Caco-2 (cell line): ENCODE measurements at regions not wholly inside any gene's neighbourhood (a gene's known extent, or its start where the extent isn't known, plus 50 kb on each side); places are given as distances from the start of the nearest gene placed in this dataset.

ENCODE experiments used
- BruUV-seq: library from RNA; stranded (reverse); fragments of 400-500 nt; replicated peaks from 2 replicates; lab custom pipeline; 2021; lab: Mats Ljungman, UMichigan
- CTCF ChIA-PET: fragments of 300-600 bp; sonication (Branson Sonifier 250); formaldehyde crosslinking; loops from one replicate; lab custom pipeline; 2022; ENCODE audit warnings: antibody characterized with exemption; lab: Charles Lee
- POLR2A ChIA-PET: fragments of 300-600 bp; sonication (Branson Sonifier 250); formaldehyde crosslinking; loops from one replicate; lab custom pipeline; 2022; ENCODE audit warnings: antibody characterized with exemption; lab: Charles Lee
- DNase-seq, 2 experiments: peaks; one replicate each; pipeline versions ENCODE4 v3.0.0 to v3.0.0-alpha.2; 2020 to 2022
- H3K27me3 ChIP-seq: replicated peaks from 2 replicates; pipeline ENCODE4 v1.6.0; 2011; ENCODE audit warnings: low read length; ENCODE audit not compliant: control insufficient read depth, insufficient read depth
- H3K36me3 ChIP-seq: 2 replicates; pipeline ENCODE4 v1.5.1; 2011; ENCODE audit warnings: low read length; ENCODE audit not compliant: control insufficient read depth, insufficient read depth
- H3K4me1 ChIP-seq: fragments of 250-450 bp; sonication (Bioruptor Pico); 2 replicates; pipeline ENCODE4 v1.5.1; 2020; ENCODE audit warnings: mild to moderate bottlenecking
- H3K4me3 ChIP-seq: 2 replicates; pipeline ENCODE4 v1.5.1; 2011; ENCODE audit warnings: low read depth, mild to moderate bottlenecking, control low read depth, low read length
- H3K9me3 ChIP-seq: fragments of 250-450 bp; sonication (Bioruptor Pico); 2 replicates; pipeline ENCODE4 v1.5.1; 2020; ENCODE audit warnings: mild to moderate bottlenecking, moderate library complexity
- H3K27ac Mint-ChIP-seq: one replicate; pipeline ENCODE4 v1.8.0; 2022; ENCODE audit warnings: mixed read lengths; ENCODE audit not compliant: unreplicated experiment
- H3K27me3 Mint-ChIP-seq: one replicate; pipeline ENCODE4 v1.8.0; 2022; ENCODE audit warnings: mixed read lengths; ENCODE audit not compliant: insufficient read depth, unreplicated experiment
- H3K36me3 Mint-ChIP-seq: one replicate; pipeline ENCODE4 v1.8.0; 2022; ENCODE audit warnings: mild to moderate bottlenecking, mixed read lengths; ENCODE audit not compliant: insufficient read depth, unreplicated experiment
- H3K4me1 Mint-ChIP-seq: one replicate; pipeline ENCODE4 v1.8.0; 2022; ENCODE audit warnings: low read depth, mixed read lengths; ENCODE audit not compliant: unreplicated experiment
- H3K4me3 Mint-ChIP-seq: one replicate; pipeline ENCODE4 v1.8.0; 2022; ENCODE audit warnings: mild to moderate bottlenecking, moderate library complexity, mixed read lengths; ENCODE audit not compliant: unreplicated experiment
- H3K9me3 Mint-ChIP-seq: one replicate; pipeline ENCODE4 v1.8.0; 2022; ENCODE audit warnings: mixed read lengths; ENCODE audit not compliant: unreplicated experiment
- intact Hi-C: fragments of 100-400 bp; cut with micrococcal nuclease; formaldehyde crosslinking; loops from one replicate; pipeline ENCODE4 v1.10.0; 2022; ENCODE audit not compliant: unreplicated experiment
- TF ChIP-seq, protein P1 (sequence below), 2 experiments: fragments of 200-600 bp in 1 of 2; IDR thresholded peaks; 1 replicate in 1 of 2; 2 replicates in 1 of 2; pipeline versions ENCODE4 v1.5.1 to v1.8.0; 2011 to 2022; ENCODE audit warnings: antibody characterized with exemption in 1 of 2, control low read depth in 1 of 2, inconsistent platforms in 1 of 2, low read depth in 1 of 2, low read length in 1 of 2, mild to moderate bottlenecking in 1 of 2, moderate library complexity in 1 of 2; ENCODE audit not compliant: insufficient read depth in 1 of 2, severe bottlenecking in 1 of 2, unreplicated experiment in 1 of 2

DNA sequence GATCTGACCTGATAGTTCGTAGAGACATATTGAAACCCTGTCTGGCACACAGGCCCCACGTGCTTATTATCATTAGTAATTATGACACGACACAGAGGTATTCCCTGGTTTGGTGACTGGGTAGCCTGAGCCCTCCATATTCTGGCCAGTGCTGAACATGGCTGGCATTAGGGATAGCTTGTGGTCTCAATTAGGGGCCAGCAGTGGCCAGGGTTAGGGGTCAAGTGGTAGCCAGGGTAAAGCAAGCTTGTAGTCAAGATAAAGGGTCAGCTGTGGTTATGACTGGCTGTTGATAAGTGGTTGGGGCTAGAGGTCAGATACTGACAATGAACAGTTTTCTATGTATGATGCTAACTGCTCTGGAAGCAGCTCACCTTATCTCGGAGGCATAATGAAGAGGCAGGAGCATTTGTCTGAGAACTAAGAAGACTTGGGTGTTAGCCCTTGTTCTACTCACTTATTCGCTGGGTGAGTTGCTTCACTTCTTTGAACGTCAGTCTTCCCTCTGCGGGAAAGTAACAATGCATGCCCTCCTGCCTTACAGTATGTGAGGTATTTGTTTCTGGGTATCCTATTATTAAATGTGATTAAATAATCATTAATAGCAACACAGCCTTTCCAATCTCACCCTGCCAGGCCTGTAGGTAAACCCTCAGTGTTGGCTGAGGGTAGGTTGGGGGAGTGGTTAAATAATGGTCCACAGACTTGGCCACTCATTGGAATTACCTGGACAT, 66.7 kb downstream of the VEGFA start:
- Mint-ChIP-seq H3K27me3 (no peaks in the 10 kb centered on the region), H3K9me3 (no peaks in the 10 kb centered on the region), H3K27ac (peak overlapping the region; percentile 66), H3K4me3 (no peak overlapping the region), H3K4me1 (peaks cover 36% of the 10 kb centered on the region), H3K36me3 (no peaks in the 10 kb centered on the region)
- POLR2A ChIA-PET: interaction anchor here (0.6 kb wide), 1 partner anchor 13 kb away, joined by 3 read pairs; no protein-coding TSS in a partner anchor
- Histone ChIP-seq H3K9me3 (no peaks in the 10 kb centered on the region), H3K36me3 (no peaks in the 10 kb centered on the region), H3K4me3 (no peak overlapping the region), H3K4me1 (peaks cover 74% of the 10 kb centered on the region), H3K27me3 (no peaks in the 10 kb centered on the region)
- no TSS peak for BruUV-seq
- TF ChIP-seq, protein P1, sequence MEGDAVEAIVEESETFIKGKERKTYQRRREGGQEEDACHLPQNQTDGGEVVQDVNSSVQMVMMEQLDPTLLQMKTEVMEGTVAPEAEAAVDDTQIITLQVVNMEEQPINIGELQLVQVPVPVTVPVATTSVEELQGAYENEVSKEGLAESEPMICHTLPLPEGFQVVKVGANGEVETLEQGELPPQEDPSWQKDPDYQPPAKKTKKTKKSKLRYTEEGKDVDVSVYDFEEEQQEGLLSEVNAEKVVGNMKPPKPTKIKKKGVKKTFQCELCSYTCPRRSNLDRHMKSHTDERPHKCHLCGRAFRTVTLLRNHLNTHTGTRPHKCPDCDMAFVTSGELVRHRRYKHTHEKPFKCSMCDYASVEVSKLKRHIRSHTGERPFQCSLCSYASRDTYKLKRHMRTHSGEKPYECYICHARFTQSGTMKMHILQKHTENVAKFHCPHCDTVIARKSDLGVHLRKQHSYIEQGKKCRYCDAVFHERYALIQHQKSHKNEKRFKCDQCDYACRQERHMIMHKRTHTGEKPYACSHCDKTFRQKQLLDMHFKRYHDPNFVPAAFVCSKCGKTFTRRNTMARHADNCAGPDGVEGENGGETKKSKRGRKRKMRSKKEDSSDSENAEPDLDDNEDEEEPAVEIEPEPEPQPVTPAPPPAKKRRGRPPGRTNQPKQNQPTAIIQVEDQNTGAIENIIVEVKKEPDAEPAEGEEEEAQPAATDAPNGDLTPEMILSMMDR (IDR thresholded peaks at IDR 0.05; ENCODE audit: insufficient read depth in 1 of 2, low read depth in 1 of 2, low read length in 1 of 2, severe bottlenecking in 1 of 2, unreplicated experiment in 1 of 2): no peak
- CTCF ChIA-PET: interaction anchor here (0.5 to 0.9 kb wide), 2 partner anchors 15 to 91 kb away, joined by 3 read pairs; no protein-coding TSS in a partner anchor
- DNase-seq: no peak
- intact Hi-C loops: loop anchor here (5.0 kb wide), 1 partner anchor 114 kb away; no protein-coding TSS in a partner anchor
